Activated CD8-positive, alpha-beta T cell treated with anti-CD3 and anti-CD28 coated beads for 36 hours (primary cell): ENCODE measurements at regions not wholly inside any gene's neighbourhood (a gene's known extent, or its start where the extent isn't known, plus 50 kb on each side); places are given as distances from the start of the nearest gene placed in this dataset.

Source experiments
- ATAC-seq: fragments of 200-7000 bp; cut with Tn5 transposase; one replicate; pipeline ENCODE4 v1.10.0; 2021; ENCODE audit warnings: mild to moderate bottlenecking, moderate library complexity
- CTCF ChIA-PET: fragments of 350-600 bp; sonication (Branson Sonifier 250); formaldehyde crosslinking; loops from one replicate; lab custom pipeline; 2021; ENCODE audit warnings: antibody characterized with exemption; lab: Charles Lee
- POLR2A ChIA-PET: fragments of 350-600 bp; sonication (Branson Sonifier 250); formaldehyde crosslinking; loops from one replicate; lab custom pipeline; 2021; ENCODE audit warnings: antibody characterized with exemption; lab: Charles Lee
- DNase-seq: peaks from one replicate; pipeline ENCODE4 v3.0.0-alpha.2; 2020
- H3K27ac Mint-ChIP-seq: one replicate; pipeline ENCODE4 v1.8.0; 2021; ENCODE audit warnings: mild to moderate bottlenecking, mixed read lengths
- H3K27me3 Mint-ChIP-seq: one replicate; pipeline ENCODE4 v1.8.0; 2021; ENCODE audit warnings: mixed read lengths
- H3K36me3 Mint-ChIP-seq: one replicate; pipeline ENCODE4 v1.8.0; 2021; ENCODE audit warnings: low read depth, mixed read lengths
- H3K4me1 Mint-ChIP-seq: one replicate; pipeline ENCODE4 v1.8.0; 2021; ENCODE audit warnings: low read depth, mixed read lengths
- H3K4me3 Mint-ChIP-seq: one replicate; pipeline ENCODE4 v1.8.0; 2021; ENCODE audit warnings: mild to moderate bottlenecking, moderate library complexity, mixed read lengths
- H3K9me3 Mint-ChIP-seq: one replicate; pipeline ENCODE4 v1.8.0; 2021; ENCODE audit warnings: mixed read lengths
- intact Hi-C: fragments of 100-400 bp; cut with micrococcal nuclease; formaldehyde crosslinking; loops from one replicate; pipeline ENCODE4 v1.10.0; 2022
- TF ChIP-seq, protein P1 (sequence below): fragments of 200-600 bp; IDR thresholded peaks from one replicate; pipeline ENCODE4 v1.8.0; 2022; ENCODE audit warnings: antibody characterized with exemption, mild to moderate bottlenecking

GRCh38 chr16:64416216-64417005 is 705.5 kb downstream of the CDH11 start:
- H3K9me3 Mint-ChIP-seq: peaks cover 22% of the 10 kb centered on the region
- ChIA-PET CTCF (no interaction called here), POLR2A (no interaction called here)
- no peak overlapping the region for H3K27ac Mint-ChIP-seq
- intact Hi-C loops: no loop called here
- ATAC-seq (no peak), DNase-seq (no peak)
- H3K36me3 Mint-ChIP-seq: no peaks in the 10 kb centered on the region
- H3K4me3 Mint-ChIP-seq: no peak overlapping the region
- H3K27me3 Mint-ChIP-seq: no peaks in the 10 kb centered on the region
- TF ChIP-seq, protein P1, sequence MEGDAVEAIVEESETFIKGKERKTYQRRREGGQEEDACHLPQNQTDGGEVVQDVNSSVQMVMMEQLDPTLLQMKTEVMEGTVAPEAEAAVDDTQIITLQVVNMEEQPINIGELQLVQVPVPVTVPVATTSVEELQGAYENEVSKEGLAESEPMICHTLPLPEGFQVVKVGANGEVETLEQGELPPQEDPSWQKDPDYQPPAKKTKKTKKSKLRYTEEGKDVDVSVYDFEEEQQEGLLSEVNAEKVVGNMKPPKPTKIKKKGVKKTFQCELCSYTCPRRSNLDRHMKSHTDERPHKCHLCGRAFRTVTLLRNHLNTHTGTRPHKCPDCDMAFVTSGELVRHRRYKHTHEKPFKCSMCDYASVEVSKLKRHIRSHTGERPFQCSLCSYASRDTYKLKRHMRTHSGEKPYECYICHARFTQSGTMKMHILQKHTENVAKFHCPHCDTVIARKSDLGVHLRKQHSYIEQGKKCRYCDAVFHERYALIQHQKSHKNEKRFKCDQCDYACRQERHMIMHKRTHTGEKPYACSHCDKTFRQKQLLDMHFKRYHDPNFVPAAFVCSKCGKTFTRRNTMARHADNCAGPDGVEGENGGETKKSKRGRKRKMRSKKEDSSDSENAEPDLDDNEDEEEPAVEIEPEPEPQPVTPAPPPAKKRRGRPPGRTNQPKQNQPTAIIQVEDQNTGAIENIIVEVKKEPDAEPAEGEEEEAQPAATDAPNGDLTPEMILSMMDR: no peak
- H3K4me1 Mint-ChIP-seq: no peaks in the 10 kb centered on the region

- ATAC-seq (no peak), DNase-seq (no peak)
- TF ChIP-seq, protein P1: no peak
- H3K4me1 Mint-ChIP-seq: no peaks in the 10 kb centered on the region
- H3K36me3 Mint-ChIP-seq: no peaks in the 10 kb centered on the region
- peaks cover 17% of the 10 kb centered on the region for H3K9me3 Mint-ChIP-seq
- H3K27ac Mint-ChIP-seq: no peak overlapping the region
- CTCF ChIA-PET: no interaction called here
- H3K27me3 Mint-ChIP-seq: no peaks in the 10 kb centered on the region
- no peak overlapping the region for H3K4me3 Mint-ChIP-seq
- intact Hi-C loops: no loop called here
- POLR2A ChIA-PET: no interaction called here
These were observed 709.1 kb downstream of the CDH11 start for GRCh38 chr16:64412578-64413280.

- Mint-ChIP-seq H3K27me3 (no peaks in the 10 kb centered on the region), H3K36me3 (no peaks in the 10 kb centered on the region), H3K27ac (no peak overlapping the region), H3K9me3 (peaks cover 22% of the 10 kb centered on the region), H3K4me3 (no peak overlapping the region), H3K4me1 (no peaks in the 10 kb centered on the region)
- DNase-seq: no peak
- ChIA-PET POLR2A (no interaction called here), CTCF (no interaction called here)
- no peak for ATAC-seq
- intact Hi-C loops: no loop called here
- TF ChIP-seq, protein P1: no peak
These were observed 711.6 kb downstream of the CDH11 start for GRCh38 chr16:64410306-64410705.

- Mint-ChIP-seq H3K27ac (no peak overlapping the region), H3K36me3 (no peaks in the 10 kb centered on the region), H3K9me3 (peaks cover 22% of the 10 kb centered on the region), H3K27me3 (no peaks in the 10 kb centered on the region), H3K4me3 (no peak overlapping the region), H3K4me1 (no peaks in the 10 kb centered on the region)
- ATAC-seq: no peak
- DNase-seq: no peak
- intact Hi-C loops: no loop called here
- POLR2A ChIA-PET: no interaction called here
- TF ChIP-seq, protein P1: no peak
- CTCF ChIA-PET: no interaction called here
These were observed 712.1 kb downstream of the CDH11 start for GRCh38 chr16:64409783-64410210.

- Mint-ChIP-seq H3K27me3 (no peaks in the 10 kb centered on the region), H3K4me1 (no peaks in the 10 kb centered on the region), H3K4me3 (no peak overlapping the region), H3K36me3 (no peaks in the 10 kb centered on the region), H3K9me3 (peaks cover 22% of the 10 kb centered on the region), H3K27ac (no peak overlapping the region)
- CTCF ChIA-PET: no interaction called here
- TF ChIP-seq, protein P1: no peak
- POLR2A ChIA-PET: no interaction called here
- no peak for ATAC-seq
- intact Hi-C loops: no loop called here
- DNase-seq: no peak
These were observed 713.2 kb downstream of the CDH11 start for GRCh38 chr16:64408699-64409098.
